LNCAP (cell line): ENCODE measurements at regions not wholly inside any gene's neighbourhood (a gene's known extent, or its start where the extent isn't known, plus 50 kb on each side); places are given as distances from the start of the nearest gene placed in this dataset.

ENCODE experiments used
- TF ChIP-seq, protein P1 (sequence below): fragments of 450-650 bp; IDR thresholded peaks from 2 replicates; pipeline ENCODE4 v1.5.1; 2017; ENCODE audit warnings: mild to moderate bottlenecking

DNA sequence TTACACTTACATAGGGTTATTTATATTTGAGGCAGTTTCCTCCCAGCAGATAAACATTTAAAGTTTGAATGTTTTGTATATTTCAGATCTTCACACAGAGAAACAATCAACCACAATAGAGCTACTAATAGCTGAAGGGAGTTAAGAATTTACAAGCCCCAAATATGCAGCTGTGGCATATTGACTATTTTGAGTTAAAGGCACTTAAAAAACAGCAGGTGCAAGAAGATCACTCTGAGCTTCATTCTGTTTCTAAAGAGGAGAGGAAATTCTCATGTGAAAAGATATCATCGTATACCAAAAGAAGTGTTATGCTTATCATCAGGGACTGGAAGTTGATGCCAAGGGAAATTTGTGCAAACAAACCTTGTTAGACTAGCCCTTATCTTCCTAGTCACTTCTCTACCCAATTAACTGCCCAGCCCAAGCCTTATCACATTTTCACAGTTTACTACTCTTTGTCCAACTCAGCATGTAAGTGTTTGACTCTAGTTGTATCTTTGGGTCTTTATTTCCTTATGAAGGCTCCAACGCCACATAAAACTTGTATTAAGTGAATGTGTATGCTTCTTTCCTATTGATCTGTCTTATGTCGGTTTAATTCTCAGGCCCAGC, 66.3 kb upstream of the COG2 start:
- TF ChIP-seq, protein P1, sequence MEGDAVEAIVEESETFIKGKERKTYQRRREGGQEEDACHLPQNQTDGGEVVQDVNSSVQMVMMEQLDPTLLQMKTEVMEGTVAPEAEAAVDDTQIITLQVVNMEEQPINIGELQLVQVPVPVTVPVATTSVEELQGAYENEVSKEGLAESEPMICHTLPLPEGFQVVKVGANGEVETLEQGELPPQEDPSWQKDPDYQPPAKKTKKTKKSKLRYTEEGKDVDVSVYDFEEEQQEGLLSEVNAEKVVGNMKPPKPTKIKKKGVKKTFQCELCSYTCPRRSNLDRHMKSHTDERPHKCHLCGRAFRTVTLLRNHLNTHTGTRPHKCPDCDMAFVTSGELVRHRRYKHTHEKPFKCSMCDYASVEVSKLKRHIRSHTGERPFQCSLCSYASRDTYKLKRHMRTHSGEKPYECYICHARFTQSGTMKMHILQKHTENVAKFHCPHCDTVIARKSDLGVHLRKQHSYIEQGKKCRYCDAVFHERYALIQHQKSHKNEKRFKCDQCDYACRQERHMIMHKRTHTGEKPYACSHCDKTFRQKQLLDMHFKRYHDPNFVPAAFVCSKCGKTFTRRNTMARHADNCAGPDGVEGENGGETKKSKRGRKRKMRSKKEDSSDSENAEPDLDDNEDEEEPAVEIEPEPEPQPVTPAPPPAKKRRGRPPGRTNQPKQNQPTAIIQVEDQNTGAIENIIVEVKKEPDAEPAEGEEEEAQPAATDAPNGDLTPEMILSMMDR = no peak

- TF ChIP-seq, protein P1 = no peak
Measured at GRCh38 chr1:230574502-230574901, 67.8 kb upstream of the COG2 start.

- TF ChIP-seq, protein P1 = no peak
Measured at GRCh38 chr1:230573658-230574057, 68.6 kb upstream of the COG2 start.

DNA sequence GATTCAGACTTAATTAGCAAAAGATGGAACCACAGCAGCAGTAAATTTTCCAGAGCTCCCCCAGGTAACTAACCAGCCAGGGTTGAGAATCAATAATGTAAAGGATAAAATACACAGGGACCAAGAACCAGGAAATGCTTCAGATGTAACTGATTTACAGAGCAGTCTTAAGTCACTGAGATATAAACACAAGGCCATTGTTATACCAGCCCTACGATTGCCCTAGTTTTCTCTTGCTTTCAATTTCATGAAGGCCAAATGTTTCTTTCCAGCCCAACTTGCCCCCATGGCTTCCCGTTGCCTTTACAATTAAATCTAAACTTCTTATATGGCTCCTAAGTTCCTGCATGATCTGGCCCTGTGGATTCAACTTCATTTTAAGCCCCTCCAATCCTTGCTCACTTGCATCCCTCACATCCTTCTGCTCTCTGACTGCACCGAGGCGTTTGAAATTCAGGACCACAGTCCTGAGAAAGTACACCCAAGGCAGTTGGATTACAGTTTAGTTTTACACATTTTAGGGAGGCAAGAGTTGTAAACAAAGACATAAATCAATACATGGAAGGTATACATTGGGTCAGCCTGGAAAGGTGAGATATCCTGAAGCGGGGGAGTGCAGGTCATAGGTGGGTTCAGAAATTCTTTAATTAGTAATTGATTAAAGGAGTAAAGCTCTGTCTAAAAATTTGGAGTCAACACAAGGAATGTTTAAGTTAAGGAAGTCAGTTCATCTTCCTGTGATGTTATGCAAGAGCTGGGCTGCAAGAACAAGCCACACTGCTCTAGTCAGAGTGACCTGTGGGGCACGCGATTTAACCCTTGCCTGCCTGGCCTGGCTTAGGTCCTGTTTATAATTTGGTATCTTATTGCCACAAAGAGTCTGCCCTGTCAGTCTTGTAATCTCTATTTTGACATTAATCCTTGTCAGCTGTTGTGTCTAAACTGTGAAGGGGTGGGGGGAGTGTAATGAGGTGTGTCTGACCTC, 69.9 kb upstream of the COG2 start:
- TF ChIP-seq, protein P1 = no peak

DNA sequence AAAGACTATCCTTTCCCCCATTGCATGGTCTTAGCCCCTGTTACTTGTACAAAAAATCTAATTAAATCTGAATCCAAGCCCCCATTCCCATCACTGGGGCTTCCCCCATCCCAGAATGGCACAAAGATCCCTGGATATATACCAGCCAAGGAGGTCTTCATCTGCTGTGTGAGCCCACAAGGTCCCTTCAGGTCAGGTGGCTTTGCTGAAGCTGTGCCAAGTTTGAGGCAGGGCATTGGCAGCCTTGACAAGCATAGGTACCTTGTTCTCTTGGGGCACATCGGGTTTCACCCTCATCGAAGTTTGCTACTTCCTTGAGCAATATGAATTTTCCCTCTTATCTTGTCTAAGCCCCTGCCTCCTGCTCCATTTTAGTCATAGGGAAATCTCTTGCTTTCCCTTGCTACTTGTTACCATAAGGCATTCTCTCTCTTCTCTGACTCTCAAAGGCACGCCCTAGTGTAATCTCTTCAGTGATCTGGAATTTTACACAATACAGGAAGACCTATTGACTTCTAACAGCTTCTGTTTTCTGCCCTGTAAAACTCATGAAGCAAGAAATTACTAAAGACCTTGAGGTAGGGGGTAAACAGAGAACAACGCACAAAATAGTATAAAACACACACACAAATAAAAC, 71.4 kb upstream of the COG2 start:
- TF ChIP-seq, protein P1 = no peak

- TF ChIP-seq, protein P1 = no peak
Measured at GRCh38 chr1:230569201-230569600, 73.1 kb upstream of the COG2 start.

DNA sequence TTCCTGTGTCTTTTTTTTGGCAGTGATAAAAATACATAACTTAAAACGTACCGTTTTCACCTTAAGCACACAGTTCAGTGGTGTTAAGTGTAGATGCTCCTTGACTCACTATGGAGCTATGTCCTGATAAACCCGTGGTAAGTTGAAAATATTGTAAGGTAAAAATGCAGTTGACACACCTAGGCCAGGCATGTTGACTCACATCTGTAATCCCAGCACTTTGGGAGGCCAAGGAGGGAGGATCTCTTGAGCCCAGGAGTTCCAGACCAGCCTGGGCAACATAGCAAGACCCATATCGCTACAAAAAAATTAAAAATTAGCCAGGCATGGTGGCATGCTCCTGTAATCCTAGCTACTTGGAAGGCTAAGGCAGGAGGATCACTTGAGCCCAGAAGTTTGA, 73.6 kb upstream of the COG2 start:
- TF ChIP-seq, protein P1 = no peak
